IPS-18a (cell line): ENCODE measurements at regions not wholly inside any gene's neighbourhood (a gene's known extent, or its start where the extent isn't known, plus 50 kb on each side); places are given as distances from the start of the nearest gene placed in this dataset.
"Not testable (repeated sequence)": the region's sequence is repeated elsewhere in the genome, so short reads cannot be mapped to it uniquely, and the experiment has no call there.

Experiments
- H3K27ac ChIP-seq: one replicate; pipeline ENCODE4 v1.5.1; 2013; ENCODE audit warnings: low read length
- H3K27me3 ChIP-seq: one replicate; pipeline ENCODE4 v1.6.1; 2013; ENCODE audit warnings: mild to moderate bottlenecking, low read length; ENCODE audit not compliant: control insufficient read depth, insufficient read depth
- H3K36me3 ChIP-seq: one replicate; pipeline ENCODE4 v1.6.1; 2013; ENCODE audit warnings: low read depth, low read length; ENCODE audit not compliant: control insufficient read depth
- H3K4me1 ChIP-seq: one replicate; pipeline ENCODE4 v1.6.1; 2013; ENCODE audit warnings: low read depth, low read length; ENCODE audit not compliant: control insufficient read depth
- H3K4me3 ChIP-seq: one replicate; pipeline ENCODE4 v1.5.1; 2013; ENCODE audit warnings: low read length
- H3K9ac ChIP-seq: one replicate; pipeline ENCODE4 v1.6.1; 2013; ENCODE audit warnings: mild to moderate bottlenecking, low read length, moderate library complexity
- H3K9me3 ChIP-seq: one replicate; pipeline ENCODE4 v1.6.1; 2013; ENCODE audit warnings: low read depth, low read length; ENCODE audit not compliant: control insufficient read depth

DNA sequence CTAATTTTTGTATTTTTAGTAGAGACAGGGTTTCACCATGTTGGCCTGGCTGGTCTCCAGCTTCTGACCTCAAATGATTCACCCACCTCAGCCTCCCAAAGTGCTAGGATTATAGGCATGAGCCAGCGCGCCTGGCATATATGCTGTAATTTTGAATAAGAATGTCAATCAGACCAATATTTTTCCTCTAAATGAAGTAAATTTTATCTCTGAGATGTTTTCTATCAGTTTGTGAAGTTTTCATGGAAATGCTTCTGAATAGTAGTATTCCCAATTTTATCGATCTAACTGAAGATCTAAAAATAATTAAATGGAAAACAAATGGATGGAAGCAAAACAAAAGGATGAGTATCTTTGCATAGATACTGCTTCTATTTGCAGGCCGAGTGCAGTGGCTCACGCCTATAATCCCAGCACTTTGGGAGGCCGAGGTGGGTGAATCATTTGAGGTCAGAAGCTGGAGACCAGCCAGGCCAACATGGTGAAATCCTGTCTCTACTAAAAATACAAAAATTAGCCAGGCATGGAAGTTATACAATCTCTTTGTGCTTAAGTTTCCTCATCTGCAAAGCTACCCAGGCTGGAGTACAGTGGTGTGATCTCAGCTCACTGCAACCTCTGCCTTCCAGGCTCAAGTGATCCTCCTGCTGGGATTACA is 103.9 kb upstream of the RAP2B start:
- H3K9me3 ChIP-seq, H3K27ac ChIP-seq, H3K4me3 ChIP-seq, H3K9ac ChIP-seq, H3K36me3 ChIP-seq, H3K4me1 ChIP-seq, H3K27me3 ChIP-seq: not testable (repeated sequence)

DNA sequence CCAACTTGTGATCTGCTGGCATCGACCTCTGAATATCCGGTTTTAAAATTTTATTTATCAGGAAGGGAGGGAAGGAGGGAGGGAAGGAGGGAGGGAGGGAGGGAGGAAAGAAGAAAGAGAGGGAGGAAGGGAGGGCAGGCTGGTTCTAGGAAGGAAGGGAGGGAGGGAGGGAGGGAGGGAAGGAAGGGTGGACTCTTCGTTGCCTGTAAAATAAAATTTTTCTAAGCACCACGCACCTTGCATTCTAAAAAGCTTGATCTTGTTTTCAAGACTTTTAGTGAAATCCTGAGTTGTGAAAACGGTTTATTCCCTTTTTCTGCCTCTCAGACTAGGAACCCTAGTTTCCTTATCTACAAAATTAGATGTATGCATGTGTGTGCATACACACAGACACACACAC is 101.7 kb upstream of the RAP2B start:
- H3K4me1 ChIP-seq, result no peaks in the 10 kb centered on the region
- no peaks in the 10 kb centered on the region for H3K27me3 ChIP-seq
- no peaks in the 10 kb centered on the region for H3K36me3 ChIP-seq
- no peak overlapping the region for H3K9ac ChIP-seq
- no peak overlapping the region for H3K4me3 ChIP-seq
- no peak overlapping the region for H3K27ac ChIP-seq
- no peaks in the 10 kb centered on the region for H3K9me3 ChIP-seq

DNA sequence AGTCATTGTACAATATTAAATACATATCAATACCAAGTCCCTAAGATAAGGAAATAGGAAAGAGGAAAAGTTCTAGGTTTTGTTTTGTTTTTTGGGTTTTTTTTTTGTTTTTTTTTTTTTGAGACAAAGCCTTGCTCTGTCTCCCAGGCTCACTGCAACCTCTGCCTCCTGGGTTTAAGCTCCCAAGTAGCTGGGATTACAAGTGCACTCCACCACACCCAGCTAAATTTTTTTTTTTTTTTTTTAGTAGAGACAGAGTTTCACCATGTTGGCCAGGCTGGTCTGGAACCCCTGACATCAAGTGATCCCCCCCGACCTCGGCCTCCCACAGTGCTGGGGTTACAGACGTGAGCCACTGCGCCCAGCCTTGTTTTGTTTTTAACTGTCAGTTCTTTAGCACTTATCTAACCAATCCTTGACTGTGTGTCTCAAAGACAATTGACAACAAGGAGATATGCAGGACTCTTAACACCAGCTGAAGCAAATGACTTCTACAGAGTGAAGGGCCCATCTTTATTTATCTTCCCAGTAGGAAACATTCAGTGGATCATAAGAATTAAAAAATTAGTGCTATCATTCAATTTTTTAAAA is 100.0 kb upstream of the RAP2B start:
- no peak overlapping the region for H3K4me3 ChIP-seq
- no peak overlapping the region for H3K9ac ChIP-seq
- H3K36me3 ChIP-seq, result no peaks in the 10 kb centered on the region
- H3K27ac ChIP-seq, result no peak overlapping the region
- H3K4me1 ChIP-seq, result no peaks in the 10 kb centered on the region
- no peaks in the 10 kb centered on the region for H3K27me3 ChIP-seq
- no peaks in the 10 kb centered on the region for H3K9me3 ChIP-seq

DNA sequence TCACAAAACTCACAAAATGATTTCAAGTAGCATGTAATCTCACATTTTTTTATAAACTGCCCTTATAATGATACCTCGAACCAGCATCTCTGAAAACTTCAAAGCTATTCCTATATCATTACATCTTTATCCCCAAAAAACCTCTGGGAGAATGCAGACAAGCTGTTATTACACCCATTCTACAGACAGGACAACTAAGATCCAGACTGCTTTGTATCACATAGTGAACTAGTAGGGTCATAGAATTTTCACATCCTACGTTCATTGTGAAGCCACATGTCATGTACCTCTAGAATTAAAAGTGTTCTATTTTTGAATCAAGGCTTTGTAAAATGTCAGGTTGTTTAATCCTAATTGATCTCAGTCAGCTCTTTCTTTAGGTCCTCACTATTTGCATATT is 98.7 kb upstream of the RAP2B start:
- Histone ChIP-seq H3K27me3 (no peaks in the 10 kb centered on the region), H3K4me1 (no peaks in the 10 kb centered on the region), H3K36me3 (no peaks in the 10 kb centered on the region), H3K27ac (no peak overlapping the region), H3K4me3 (no peak overlapping the region), H3K9me3 (no peaks in the 10 kb centered on the region), H3K9ac (no peak overlapping the region)

DNA sequence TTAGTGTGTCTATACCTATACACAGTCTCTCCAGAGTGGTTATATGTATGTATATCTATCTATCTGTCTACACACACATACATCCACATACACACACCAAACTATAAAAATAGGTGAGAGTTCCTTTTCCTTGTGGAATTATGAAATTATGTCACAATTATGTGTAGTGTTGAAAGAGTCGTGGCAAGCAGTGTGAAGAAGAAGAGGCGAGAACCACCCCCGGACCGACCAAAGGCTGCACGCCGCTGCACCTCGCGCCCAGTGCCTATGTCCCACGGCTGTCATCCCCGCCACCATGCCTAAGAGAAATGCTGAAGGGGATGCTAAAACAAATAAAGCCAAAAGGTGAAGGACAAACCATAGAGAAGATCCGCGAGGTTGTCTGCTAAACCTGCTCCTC is 95.0 kb upstream of the RAP2B start:
- no peak overlapping the region for H3K27ac ChIP-seq
- H3K9ac ChIP-seq, result no peak overlapping the region
- no peak overlapping the region for H3K4me3 ChIP-seq
- H3K9me3 ChIP-seq, result no peaks in the 10 kb centered on the region
- H3K36me3 ChIP-seq, result no peaks in the 10 kb centered on the region
- no peaks in the 10 kb centered on the region for H3K27me3 ChIP-seq
- H3K4me1 ChIP-seq, result no peaks in the 10 kb centered on the region

DNA sequence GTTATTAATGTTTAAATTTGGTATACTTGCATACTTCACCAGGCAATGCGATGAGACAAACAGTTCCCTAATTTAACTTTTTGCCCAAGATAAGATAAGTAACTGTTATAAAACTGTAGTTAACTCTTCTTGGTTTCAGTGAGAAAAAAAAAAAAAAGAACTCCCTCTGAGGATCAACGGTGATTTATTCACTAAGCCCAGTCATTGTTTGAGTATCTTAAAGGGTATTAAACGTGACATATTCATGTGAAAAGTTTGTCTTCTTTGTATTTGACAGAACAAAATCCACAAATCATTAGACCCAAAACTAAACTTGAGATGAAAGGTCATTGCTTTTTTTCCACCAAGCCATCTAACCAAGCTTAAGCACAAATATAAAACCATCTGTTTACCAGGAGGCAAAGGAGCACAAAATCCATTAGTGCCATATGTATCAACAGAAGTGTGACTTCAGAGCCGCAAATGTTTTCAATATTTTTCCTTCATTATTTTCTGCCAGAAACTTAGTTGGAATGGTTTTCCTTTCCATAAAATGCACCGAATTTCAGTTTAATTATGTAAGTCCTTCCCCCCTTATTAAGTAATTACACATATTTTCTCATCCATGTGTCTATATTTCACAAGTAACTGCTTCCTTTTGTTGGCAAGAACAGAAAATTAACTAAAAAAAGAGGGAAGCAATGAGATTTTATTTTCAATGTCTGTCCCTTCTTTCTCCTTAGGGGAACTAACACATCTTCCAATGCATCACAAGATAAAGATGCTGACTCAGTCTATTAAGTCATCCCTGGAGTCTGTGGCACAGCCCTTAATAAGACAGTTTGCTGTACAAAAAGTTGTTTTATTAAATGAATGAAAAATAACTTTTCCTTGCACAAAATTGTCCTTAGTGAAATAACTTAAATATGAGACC is 92.2 kb upstream of the RAP2B start:
- Histone ChIP-seq H3K4me3 (no peak overlapping the region), H3K27ac (no peak overlapping the region), H3K9ac (no peak overlapping the region), H3K27me3 (no peaks in the 10 kb centered on the region), H3K4me1 (no peaks in the 10 kb centered on the region), H3K36me3 (no peaks in the 10 kb centered on the region), H3K9me3 (no peaks in the 10 kb centered on the region)

DNA sequence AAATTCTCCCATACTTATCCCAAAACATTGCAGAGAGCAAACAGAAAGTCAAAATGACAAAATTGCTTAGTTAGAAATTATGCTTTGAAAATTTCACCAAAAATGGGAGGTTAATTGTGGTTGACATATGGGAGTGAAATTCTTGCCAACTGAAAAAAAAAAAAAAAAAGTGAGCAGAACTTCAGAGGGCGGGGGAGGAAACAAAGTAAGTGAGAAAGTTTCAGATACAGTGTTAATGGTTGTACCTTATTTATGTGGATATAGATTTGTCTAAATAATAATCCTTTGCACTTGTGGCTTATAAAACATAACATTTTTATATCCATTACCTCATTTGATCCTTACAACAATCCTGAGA is 91.5 kb upstream of the RAP2B start:
- H3K9me3 ChIP-seq, result no peaks in the 10 kb centered on the region
- H3K4me3 ChIP-seq, result no peak overlapping the region
- no peak overlapping the region for H3K9ac ChIP-seq
- no peaks in the 10 kb centered on the region for H3K27me3 ChIP-seq
- no peak overlapping the region for H3K27ac ChIP-seq
- H3K36me3 ChIP-seq, result no peaks in the 10 kb centered on the region
- H3K4me1 ChIP-seq, result no peaks in the 10 kb centered on the region

DNA sequence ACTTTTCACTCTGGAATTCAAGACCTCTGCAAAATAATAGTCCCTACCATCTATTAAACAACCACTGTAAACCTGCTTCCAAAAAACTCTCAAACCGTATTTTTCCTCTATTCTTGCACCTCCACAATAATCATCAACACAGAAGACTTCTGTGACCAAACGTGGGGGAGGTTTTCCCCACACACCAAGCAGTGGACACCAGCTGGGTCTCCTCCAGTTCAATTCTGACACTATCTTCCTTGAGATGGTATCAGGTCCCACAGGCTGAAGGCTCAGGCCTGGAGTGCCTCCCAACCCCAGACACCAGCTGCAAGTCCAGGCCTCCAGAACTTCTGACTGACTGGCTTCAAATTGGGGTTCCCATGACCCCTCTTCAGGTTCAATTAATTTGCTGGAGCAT is 89.6 kb upstream of the RAP2B start:
- Histone ChIP-seq H3K27me3 (no peaks in the 10 kb centered on the region), H3K4me3 (no peak overlapping the region), H3K9ac (no peak overlapping the region), H3K27ac (no peak overlapping the region), H3K4me1 (no peaks in the 10 kb centered on the region), H3K36me3 (no peaks in the 10 kb centered on the region), H3K9me3 (no peaks in the 10 kb centered on the region)

DNA sequence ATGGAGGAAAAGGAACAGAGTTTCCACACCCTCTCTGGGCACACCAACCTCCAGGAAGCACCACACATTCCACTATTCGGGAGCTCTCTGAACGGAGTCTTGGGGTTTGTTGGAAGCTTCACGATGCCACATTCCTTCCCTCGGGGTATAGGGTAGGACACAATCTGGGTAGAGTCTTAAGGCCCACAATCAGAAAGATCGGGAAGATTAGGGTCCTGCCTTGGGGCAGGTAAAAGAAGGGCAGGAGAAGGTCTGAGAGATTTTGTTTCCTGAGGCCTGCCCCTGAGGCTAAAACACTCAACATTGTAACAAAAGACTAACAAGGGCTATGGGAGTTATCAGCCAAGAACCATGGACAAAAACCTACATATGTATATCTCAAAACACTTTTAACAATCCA is 89.2 kb upstream of the RAP2B start:
- H3K9me3 ChIP-seq, result no peaks in the 10 kb centered on the region
- no peak overlapping the region for H3K4me3 ChIP-seq
- no peaks in the 10 kb centered on the region for H3K4me1 ChIP-seq
- no peak overlapping the region for H3K9ac ChIP-seq
- H3K27me3 ChIP-seq, result no peaks in the 10 kb centered on the region
- no peak overlapping the region for H3K27ac ChIP-seq
- H3K36me3 ChIP-seq, result no peaks in the 10 kb centered on the region

DNA sequence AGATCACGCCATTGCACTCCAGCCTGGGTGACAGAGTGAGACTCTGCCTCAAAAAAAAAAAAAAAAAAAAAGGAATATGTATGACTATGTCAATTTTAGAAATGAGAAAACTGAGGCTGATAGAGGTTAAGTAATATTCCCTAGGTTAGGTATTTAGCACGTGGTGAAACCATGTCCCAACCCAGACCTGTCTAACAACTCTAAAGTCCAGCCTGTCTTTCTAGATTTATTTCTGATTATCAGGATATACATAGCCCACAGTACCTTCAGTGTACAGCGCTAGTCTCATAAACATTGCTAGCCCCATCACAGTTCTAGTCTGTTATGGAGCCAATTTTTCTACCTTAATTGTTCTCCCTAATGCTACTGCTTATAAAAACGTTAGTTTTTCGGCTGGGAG is 88.4 kb upstream of the RAP2B start:
- Histone ChIP-seq H3K36me3 (no peaks in the 10 kb centered on the region), H3K27me3 (no peaks in the 10 kb centered on the region)

DNA sequence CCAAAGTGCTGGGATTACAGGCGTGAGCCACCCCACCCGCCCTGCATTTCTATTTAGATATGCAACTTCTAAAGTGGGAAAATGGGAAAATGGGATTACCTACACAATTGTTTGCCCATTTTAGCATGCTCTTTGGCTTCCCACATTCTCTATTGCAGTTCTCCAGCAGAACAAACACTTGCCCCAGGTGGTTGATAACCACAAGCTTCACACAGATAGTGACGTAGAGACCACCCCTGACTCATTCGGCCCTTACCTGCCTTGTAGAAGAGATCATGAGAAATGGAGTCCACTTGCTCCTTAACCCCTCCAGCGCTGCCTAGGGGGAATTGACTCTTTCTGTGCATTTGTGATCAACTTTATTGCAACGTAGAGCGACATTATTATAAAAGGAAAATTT is 83.2 kb upstream of the RAP2B start:
- no peaks in the 10 kb centered on the region for H3K4me1 ChIP-seq
- no peak overlapping the region for H3K4me3 ChIP-seq
- H3K27ac ChIP-seq, result no peak overlapping the region
- H3K9me3 ChIP-seq, result no peaks in the 10 kb centered on the region
- no peaks in the 10 kb centered on the region for H3K36me3 ChIP-seq
- H3K9ac ChIP-seq, result no peak overlapping the region
- no peaks in the 10 kb centered on the region for H3K27me3 ChIP-seq

More for the DNA sequence above, 88.4 kb upstream of the RAP2B start:
- Histone ChIP-seq H3K9me3 (no peaks in the 10 kb centered on the region), H3K9ac (no peak overlapping the region), H3K4me1 (no peaks in the 10 kb centered on the region), H3K4me3 (no peak overlapping the region), H3K27ac (no peak overlapping the region)

DNA sequence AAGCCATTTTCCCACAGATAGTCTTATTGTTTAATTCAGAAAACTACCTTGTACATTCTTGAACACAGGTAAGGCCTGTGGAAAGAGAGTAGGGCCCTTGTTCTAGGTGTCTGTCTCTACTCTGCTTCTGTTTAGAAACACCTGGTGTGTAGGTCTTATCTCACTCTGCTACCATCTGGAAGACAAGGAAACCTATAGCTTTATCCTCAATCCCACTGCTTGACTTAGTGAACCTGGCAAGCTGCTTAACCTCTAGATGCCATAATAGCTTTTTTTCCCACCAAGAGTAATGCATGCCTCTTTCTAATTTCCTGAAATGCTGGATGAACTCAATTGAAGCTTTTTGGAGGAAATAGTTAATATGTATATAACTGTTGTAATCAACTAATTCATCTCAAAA is 82.6 kb upstream of the RAP2B start:
- Histone ChIP-seq H3K4me3 (no peak overlapping the region), H3K36me3 (no peaks in the 10 kb centered on the region), H3K9ac (no peak overlapping the region), H3K27me3 (no peaks in the 10 kb centered on the region), H3K4me1 (no peaks in the 10 kb centered on the region), H3K9me3 (no peaks in the 10 kb centered on the region), H3K27ac (no peak overlapping the region)
